KMS-11 (cell line): ENCODE measurements at regions not wholly inside any gene's neighbourhood (a gene's known extent, or its start where the extent isn't known, plus 50 kb on each side); places are given as distances from the start of the nearest gene placed in this dataset.

Experiments
- H2AFZ ChIP-seq: fragments of 200-600 bp; sonication (generic); 2 replicates; pipeline ENCODE4 v1.6.1; 2016; ENCODE audit warnings: antibody characterized with exemption, mixed run types, low read depth
- H3K27ac ChIP-seq: fragments of 200-600 bp; sonication (generic); 2 replicates; pipeline ENCODE4 v1.6.1; 2016; ENCODE audit warnings: mild to moderate bottlenecking, mixed run types
- H3K27me3 ChIP-seq: fragments of 200-600 bp; sonication (generic); 2 replicates; pipeline ENCODE4 v1.6.1; 2017; ENCODE audit warnings: mild to moderate bottlenecking, low read depth, mixed run types, moderate library complexity; ENCODE audit not compliant: insufficient read depth
- H3K36me3 ChIP-seq: fragments of 200-600 bp; sonication (generic); 2 replicates; pipeline ENCODE4 v1.6.1; 2017; ENCODE audit warnings: mild to moderate bottlenecking, mixed run types; ENCODE audit not compliant: insufficient read depth
- H3K4me1 ChIP-seq: fragments of 200-600 bp; sonication (generic); 2 replicates; pipeline ENCODE4 v1.6.1; 2016; ENCODE audit warnings: mild to moderate bottlenecking, low read depth, mixed run types; ENCODE audit not compliant: poor library complexity, severe bottlenecking
- H3K4me2 ChIP-seq: fragments of 200-600 bp; sonication (generic); 2 replicates; pipeline ENCODE4 v1.7.0; 2016; ENCODE audit warnings: mild to moderate bottlenecking, mixed run types
- H3K4me3 ChIP-seq: fragments of 200-600 bp; sonication (generic); IDR thresholded peaks from 2 replicates; pipeline ENCODE4 v1.6.1; 2017; ENCODE audit warnings: low read depth, low read length, mixed read lengths; ENCODE audit not compliant: insufficient read depth
- H3K79me2 ChIP-seq: fragments of 200-600 bp; sonication (generic); 2 replicates; pipeline ENCODE4 v1.6.1; 2016; ENCODE audit warnings: low read depth, mixed run types; ENCODE audit not compliant: insufficient read depth
- H3K9ac ChIP-seq: fragments of 200-600 bp; sonication (generic); 2 replicates; pipeline ENCODE4 v1.6.1; 2016; ENCODE audit warnings: mild to moderate bottlenecking, mixed run types
- H4K20me1 ChIP-seq: fragments of 200-600 bp; sonication (generic); 2 replicates; pipeline ENCODE4 v1.6.1; 2016; ENCODE audit warnings: mild to moderate bottlenecking, mixed run types; ENCODE audit not compliant: insufficient read depth
- CTCF ChIP-seq: fragments of 200-600 bp; sonication (generic); conservative IDR thresholded peaks from 2 replicates; pipeline ENCODE4 v1.6.1; 2017; ENCODE audit warnings: low read depth, mild to moderate bottlenecking, antibody characterized with exemption, low read length, moderate library complexity, mixed read lengths

- Histone ChIP-seq H3K4me2 (no peak overlapping the region), H3K79me2 (no peaks in the 10 kb centered on the region), H3K4me1 (no peaks in the 10 kb centered on the region), H4K20me1 (no peaks in the 10 kb centered on the region), H3K27me3 (no peaks in the 10 kb centered on the region; the same call in 1 of the 2 replicates), H3K4me3 (no peak overlapping the region), H2AFZ (no peak overlapping the region), H3K9ac (no peak overlapping the region), H3K36me3 (no peaks in the 10 kb centered on the region), H3K27ac (no peak overlapping the region)
- no peak for TF ChIP-seq CTCF
Observed at GRCh38 chr1:5110508-5110907, 456.1 kb downstream of the AJAP1 start.

GRCh38 chr1:5109633-5110032 lies 455.2 kb downstream of the AJAP1 start:
- Histone ChIP-seq H3K27me3 (no peaks in the 10 kb centered on the region; the same call in 1 of the 2 replicates), H3K27ac (no peak overlapping the region), H3K4me3 (no peak overlapping the region), H2AFZ (no peak overlapping the region), H3K9ac (no peak overlapping the region), H3K79me2 (no peaks in the 10 kb centered on the region), H4K20me1 (no peaks in the 10 kb centered on the region), H3K4me1 (no peaks in the 10 kb centered on the region), H3K4me2 (no peak overlapping the region), H3K36me3 (no peaks in the 10 kb centered on the region)
- no peak for TF ChIP-seq CTCF

- Histone ChIP-seq H3K27me3 (no peaks in the 10 kb centered on the region; the same call in 1 of the 2 replicates), H3K4me1 (no peaks in the 10 kb centered on the region), H3K4me2 (no peak overlapping the region), H3K27ac (no peak overlapping the region), H3K9ac (no peak overlapping the region), H3K36me3 (no peaks in the 10 kb centered on the region), H3K4me3 (no peak overlapping the region), H3K79me2 (no peaks in the 10 kb centered on the region), H2AFZ (no peak overlapping the region), H4K20me1 (no peaks in the 10 kb centered on the region)
- TF ChIP-seq CTCF: no peak
Observed at GRCh38 chr1:5108740-5109139, 454.3 kb downstream of the AJAP1 start.

- no peak overlapping the region for H3K9ac ChIP-seq
- H3K27ac ChIP-seq: no peak overlapping the region
- H2AFZ ChIP-seq: no peak overlapping the region
- H3K4me3 ChIP-seq: no peak overlapping the region
- H3K79me2 ChIP-seq: no peaks in the 10 kb centered on the region
- no peak for TF ChIP-seq CTCF
- H3K4me2 ChIP-seq: no peak overlapping the region
- H3K27me3 ChIP-seq: no peaks in the 10 kb centered on the region
- H4K20me1 ChIP-seq: no peaks in the 10 kb centered on the region
- no peaks in the 10 kb centered on the region for H3K4me1 ChIP-seq
- H3K36me3 ChIP-seq: no peaks in the 10 kb centered on the region
Observed at GRCh38 chr1:5105744-5106143, 451.3 kb downstream of the AJAP1 start.
